B cell (primary cell): ENCODE measurements at regions not wholly inside any gene's neighbourhood (a gene's known extent, or its start where the extent isn't known, plus 50 kb on each side); places are given as distances from the start of the nearest gene placed in this dataset.

Experiments
- EZH2 ChIP-seq: IDR thresholded peaks from 2 replicates; pipeline ENCODE4 v1.6.1; 2012; ENCODE audit warnings: borderline replicate concordance, low read depth, mild to moderate bottlenecking, moderate library complexity, low read length; ENCODE audit not compliant: insufficient read depth, poor library complexity, severe bottlenecking
- TF ChIP-seq, protein P1 (sequence below): fragments of 200-600 bp; IDR thresholded peaks from one replicate; pipeline ENCODE4 v1.8.0; 2022; ENCODE audit warnings: antibody characterized with exemption, mild to moderate bottlenecking

DNA sequence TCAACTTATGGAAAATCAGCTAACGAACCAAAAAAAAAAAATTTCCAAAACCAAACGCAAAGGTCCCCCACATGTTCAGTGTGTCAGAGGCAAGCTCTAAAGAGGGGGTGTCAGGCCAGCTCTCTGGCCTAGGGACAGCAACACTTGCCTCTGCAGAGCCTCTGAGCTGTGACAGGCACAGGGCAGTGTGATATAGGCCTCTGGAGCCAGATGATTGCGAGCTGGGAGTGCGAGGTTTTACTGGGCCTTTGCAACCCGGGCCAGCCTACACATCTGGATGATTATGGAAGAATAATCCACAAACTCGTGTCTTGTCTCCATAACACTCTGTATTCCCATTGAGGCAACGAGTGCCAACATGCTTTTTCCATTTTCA, 67.7 kb upstream of the STC2 start:
- TF ChIP-seq, protein P1, sequence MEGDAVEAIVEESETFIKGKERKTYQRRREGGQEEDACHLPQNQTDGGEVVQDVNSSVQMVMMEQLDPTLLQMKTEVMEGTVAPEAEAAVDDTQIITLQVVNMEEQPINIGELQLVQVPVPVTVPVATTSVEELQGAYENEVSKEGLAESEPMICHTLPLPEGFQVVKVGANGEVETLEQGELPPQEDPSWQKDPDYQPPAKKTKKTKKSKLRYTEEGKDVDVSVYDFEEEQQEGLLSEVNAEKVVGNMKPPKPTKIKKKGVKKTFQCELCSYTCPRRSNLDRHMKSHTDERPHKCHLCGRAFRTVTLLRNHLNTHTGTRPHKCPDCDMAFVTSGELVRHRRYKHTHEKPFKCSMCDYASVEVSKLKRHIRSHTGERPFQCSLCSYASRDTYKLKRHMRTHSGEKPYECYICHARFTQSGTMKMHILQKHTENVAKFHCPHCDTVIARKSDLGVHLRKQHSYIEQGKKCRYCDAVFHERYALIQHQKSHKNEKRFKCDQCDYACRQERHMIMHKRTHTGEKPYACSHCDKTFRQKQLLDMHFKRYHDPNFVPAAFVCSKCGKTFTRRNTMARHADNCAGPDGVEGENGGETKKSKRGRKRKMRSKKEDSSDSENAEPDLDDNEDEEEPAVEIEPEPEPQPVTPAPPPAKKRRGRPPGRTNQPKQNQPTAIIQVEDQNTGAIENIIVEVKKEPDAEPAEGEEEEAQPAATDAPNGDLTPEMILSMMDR = no peak
- TF ChIP-seq EZH2 = no peak
